K562 (cell line): ENCODE measurements at regions not wholly inside any gene's neighbourhood (a gene's known extent, or its start where the extent isn't known, plus 50 kb on each side); places are given as distances from the start of the nearest gene placed in this dataset.

Experiments used
- ATAC-seq: fragments of 200-7000 bp; cut with Tn5 transposase; 3 replicates; pipeline ENCODE4 v1.9.1; 2020; ENCODE audit warnings: moderate library complexity
- BruUV-seq: library from RNA; stranded (reverse); fragments of 400-500 nt; replicated peaks from 2 replicates; lab custom pipeline; 2021; lab: Mats Ljungman, UMichigan
- CTCF ChIA-PET: fragments of 300-600 bp; formaldehyde crosslinking; extraction: SDS; loops from one replicate; lab custom pipeline; 2021; ENCODE audit warnings: low intra/inter-chr PET ratio; lab: Yijun Ruan, JAX
- POLR2A ChIA-PET: fragments of 300-600, 350-650 bp; sonication (Branson Sonifier 250); formaldehyde crosslinking; extraction: SDS; loops from one replicate; lab custom pipeline; 2021; ENCODE audit warnings: antibody characterized with exemption, inconsistent platforms; lab: Yijun Ruan, JAX
- DNase-seq, 4 experiments: peaks; one replicate each; pipeline versions ENCODE4 v3.0.0 to v3.0.0-alpha.2; 2011 to 2018; ENCODE audit warnings: low spot score in 3 of 4, mixed read lengths in 3 of 4; ENCODE audit errors: extremely low read depth in 1 of 4
- FAIRE-seq: peaks from 2 replicates; lab custom pipeline; 2011; peaks lifted over from hg19 to GRCh38; lab: Jason Lieb, UNC
- H2AFZ ChIP-seq: 2 replicates; pipeline ENCODE4 v1.6.0; 2011; ENCODE audit warnings: low read depth, low read length, control low read depth, inconsistent platforms
- H3K27ac ChIP-seq: fragments of 200-600 bp; 3 replicates; pipeline ENCODE4 v1.8.0; 2011; ENCODE audit warnings: low read depth, mild to moderate bottlenecking, control low read depth, inconsistent platforms, low read length, moderate library complexity, mixed read lengths; ENCODE audit errors: extremely low read depth
- H3K27me3 ChIP-seq, 2 experiments: fragments of 300-600 bp in 1 of 2; 2 replicates in 1 of 2; 3 replicates in 1 of 2; pipeline versions ENCODE4 v1.6.0 to v1.8.0; 2011; ENCODE audit warnings: inconsistent platforms in 2 of 2, low read length in 2 of 2, mild to moderate bottlenecking in 1 of 2, mixed read lengths in 1 of 2, moderate library complexity in 1 of 2; ENCODE audit not compliant: control insufficient read depth in 2 of 2, insufficient read depth in 2 of 2
- H3K36me3 ChIP-seq: fragments of 300-600 bp; 3 replicates; pipeline ENCODE4 v1.8.0; 2011; ENCODE audit warnings: mild to moderate bottlenecking, low read length, inconsistent platforms; ENCODE audit not compliant: control insufficient read depth, insufficient read depth
- H3K4me1 ChIP-seq, 2 experiments: fragments of 200-600 bp in 1 of 2; replicated peaks in 1 of 2; 2 replicates in 1 of 2; 3 replicates in 1 of 2; pipeline versions ENCODE4 v1.5.1 to v1.8.0; 2011; ENCODE audit warnings: inconsistent platforms in 2 of 2, low read length in 2 of 2, mild to moderate bottlenecking in 1 of 2, mixed read lengths in 1 of 2, moderate library complexity in 1 of 2; ENCODE audit not compliant: control insufficient read depth in 2 of 2, insufficient read depth in 2 of 2
- H3K4me2 ChIP-seq: 2 replicates; pipeline ENCODE4 v1.6.1; 2011; ENCODE audit warnings: low read length, control low read depth, inconsistent platforms, mixed read lengths; ENCODE audit not compliant: insufficient read depth
- H3K4me3 ChIP-seq: fragments of 200-600 bp; sonication (generic), shearing (Covaris generic); 2 replicates; pipeline ENCODE4 v1.5.1; 2016; ENCODE audit warnings: control low read depth, inconsistent platforms
- H3K79me2 ChIP-seq: fragments of 200-600 bp; 3 replicates; pipeline ENCODE4 v1.8.0; 2011; ENCODE audit warnings: low read length, inconsistent platforms; ENCODE audit not compliant: control insufficient read depth, insufficient read depth
- H3K9ac ChIP-seq, 2 experiments: 2 replicates each; pipeline versions ENCODE4 v1.6.0 to v1.6.1; 2011; ENCODE audit warnings: low read depth in 2 of 2, low read length in 2 of 2, control low read depth in 1 of 2, inconsistent platforms in 1 of 2, mild to moderate bottlenecking in 1 of 2, mixed read lengths in 1 of 2; ENCODE audit not compliant: insufficient read depth in 1 of 2
- H3K9me1 ChIP-seq: one replicate; pipeline ENCODE4 v1.6.0; 2011; ENCODE audit warnings: inconsistent platforms, mild to moderate bottlenecking, low read length, moderate library complexity; ENCODE audit not compliant: control insufficient read depth, insufficient read depth
- H3K9me3 ChIP-seq: replicated peaks from 2 replicates; pipeline ENCODE4 v1.5.1; 2011; ENCODE audit warnings: low read depth, low read length, inconsistent platforms; ENCODE audit not compliant: control insufficient read depth, insufficient read depth
- H4K20me1 ChIP-seq: replicated peaks from 2 replicates; pipeline ENCODE4 v1.6.1; 2011; ENCODE audit warnings: low read length, inconsistent platforms, mixed read lengths; ENCODE audit not compliant: control insufficient read depth, insufficient read depth
- GATAD2B ChIP-seq: fragments of 450-650 bp; IDR thresholded peaks from 2 replicates; pipeline ENCODE4 v1.6.1; 2017; ENCODE audit warnings: mild to moderate bottlenecking, borderline replicate concordance
- HBP1 ChIP-seq: fragments of 450-650 bp; formaldehyde crosslinking; IDR thresholded peaks from 2 replicates; pipeline ENCODE4 v1.4.0; 2022; ENCODE audit warnings: missing genetic modification characterization
- LCOR ChIP-seq: sonication (generic); formaldehyde crosslinking; IDR thresholded peaks from 2 replicates; pipeline ENCODE4 v1.8.0; 2022; ENCODE audit warnings: mild to moderate bottlenecking, missing genetic modification reagents
- NFATC3 ChIP-seq: fragments of 450-650 bp; IDR thresholded peaks from 2 replicates; pipeline ENCODE4 v1.6.1; 2017; ENCODE audit warnings: mild to moderate bottlenecking
- RBM17 ChIP-seq: fragments of 200-400 bp; formaldehyde crosslinking; IDR thresholded peaks from 2 replicates; pipeline ENCODE4 v1.6.1; 2017; ENCODE audit warnings: low read depth, mild to moderate bottlenecking, low read length, borderline replicate concordance
- ZNF280B ChIP-seq: fragments of 250-450 bp; sonication (Bioruptor Pico); IDR thresholded peaks from 2 replicates; pipeline ENCODE4 v1.5.1; 2021; ENCODE audit warnings: mild to moderate bottlenecking
- ZNF445 ChIP-seq: fragments of 250-450 bp; sonication (Bioruptor Pico); IDR thresholded peaks from 2 replicates; pipeline ENCODE4 v1.4.0; 2020; ENCODE audit warnings: low read depth, mild to moderate bottlenecking, moderate library complexity
- WGBS: fragments of 100-300 bp; shearing (Covaris generic); methylation state at CpG from one replicate; pipeline ENCODE4 v1.1.6; 2016; ENCODE audit warnings: low coverage, mixed read lengths; ENCODE audit not compliant: insufficient coverage; ENCODE audit errors: missing lambda C conversion rate; 5-methylcytosine and 5-hydroxymethylcytosine counted together
- in situ Hi-C: fragments of 300-500 bp; cut with MboI; formaldehyde crosslinking; loops from 4 replicates; pipeline ENCODE4 v1.15.0; 2018; ENCODE audit warnings: inconsistent platforms, mixed read lengths
- intact Hi-C: fragments of 100-400 bp; cut with micrococcal nuclease; formaldehyde crosslinking; loops from 2 replicates; pipeline ENCODE4 v1.14.2; 2022

GRCh38 chr5:5738797-5739489 lies 316.5 kb downstream of the ICE1 start:
- Histone ChIP-seq H3K79me2 (no peaks in the 10 kb centered on the region), H3K27ac (no peak overlapping the region), H3K9me1 (no peaks in the 10 kb centered on the region), H3K4me1 (no peaks in the 10 kb centered on the region), H4K20me1 (no peaks in the 10 kb centered on the region), H3K4me3 (no peak overlapping the region), H3K36me3 (no peaks in the 10 kb centered on the region), H3K9ac (no peak overlapping the region), H3K9me3 (0 out of 2 replicates have a peak, but pooled peaks cover 1% of the 10 kb centered on the region), H2AFZ (no peak overlapping the region), H3K4me2 (no peak overlapping the region), H3K27me3 (no peaks in the 10 kb centered on the region)
- no TSS peak for BruUV-seq
- ChIA-PET POLR2A (no interaction called here), CTCF (no interaction called here)
- WGBS = 2% methylated on average over 2 of the region's 2 CpGs
- no peak for DNase-seq
- no peak for ATAC-seq
- no peak for FAIRE-seq
- TF ChIP-seq HBP1 (CRISPR knock-in tag) (no peak), NFATC3 (no peak), ZNF280B (CRISPR knock-in tag) (no peak), LCOR (CRISPR knock-in tag) (no peak), RBM17 (no peak), ZNF445 (CRISPR knock-in tag) (no peak), GATAD2B (no peak)
- in situ Hi-C loops (no loop called here), intact Hi-C loops (no loop called here)
